GM23248 (cell line): ENCODE measurements at regions not wholly inside any gene's neighbourhood (a gene's known extent, or its start where the extent isn't known, plus 50 kb on each side); places are given as distances from the start of the nearest gene placed in this dataset.

Experiments
- DNase-seq: peaks from one replicate; pipeline ENCODE4 v3.0.0-alpha.2; 2015
- H2AFZ ChIP-seq: fragments of 200-600 bp; sonication (generic); 2 replicates; pipeline ENCODE4 v1.6.1; 2016; ENCODE audit warnings: antibody characterized with exemption
- H3F3A ChIP-seq: fragments of 200-600 bp; sonication (generic); 2 replicates; pipeline ENCODE4 v1.6.1; 2016; ENCODE audit warnings: mild to moderate bottlenecking, antibody characterized with exemption, mixed run types; ENCODE audit not compliant: insufficient read depth
- H3K27ac ChIP-seq: fragments of 200-600 bp; sonication (generic); 2 replicates; pipeline ENCODE4 v1.5.1; 2016; ENCODE audit warnings: mild to moderate bottlenecking
- H3K27me3 ChIP-seq: fragments of 200-600 bp; sonication (generic); replicated peaks from 2 replicates; pipeline ENCODE4 v1.6.1; 2016; ENCODE audit warnings: mild to moderate bottlenecking; ENCODE audit not compliant: insufficient read depth
- H3K36me3 ChIP-seq: fragments of 200-600 bp; sonication (generic); 2 replicates; pipeline ENCODE4 v1.6.1; 2016; ENCODE audit warnings: low read depth, mild to moderate bottlenecking
- H3K4me1 ChIP-seq: fragments of 200-600 bp; sonication (generic); 2 replicates; pipeline ENCODE4 v1.6.1; 2016; ENCODE audit warnings: mild to moderate bottlenecking; ENCODE audit not compliant: insufficient read depth
- H3K4me2 ChIP-seq: fragments of 200-600 bp; sonication (generic); one replicate; pipeline ENCODE4 v1.6.1; 2016; ENCODE audit warnings: mild to moderate bottlenecking; ENCODE audit not compliant: unreplicated experiment
- H3K4me3 ChIP-seq: fragments of 200-600 bp; sonication (generic); 2 replicates; pipeline ENCODE4 v1.5.1; 2016; ENCODE audit warnings: mild to moderate bottlenecking
- H3K79me2 ChIP-seq: fragments of 200-600 bp; sonication (generic); 2 replicates; pipeline ENCODE4 v1.6.1; 2016; ENCODE audit warnings: mild to moderate bottlenecking; ENCODE audit not compliant: insufficient read depth
- H3K9ac ChIP-seq: fragments of 200-600 bp; sonication (generic); 2 replicates; pipeline ENCODE4 v1.6.1; 2016; ENCODE audit warnings: mild to moderate bottlenecking
- H3K9me2 ChIP-seq: fragments of 200-600 bp; sonication (generic); 2 replicates; pipeline ENCODE4 v1.6.1; 2016; ENCODE audit warnings: mixed run types, mild to moderate bottlenecking, moderate library complexity; ENCODE audit not compliant: insufficient read depth
- H3K9me3 ChIP-seq: fragments of 200-600 bp; sonication (generic); one replicate; pipeline ENCODE4 v1.6.1; 2017; ENCODE audit warnings: low read depth
- H4K20me1 ChIP-seq: fragments of 200-600 bp; sonication (generic); 2 replicates; pipeline ENCODE4 v1.6.0; 2016; ENCODE audit not compliant: insufficient read depth
- EZH2 ChIP-seq: fragments of 200-600 bp; sonication (generic); IDR thresholded peaks from 2 replicates; pipeline ENCODE4 v1.6.1; 2018; ENCODE audit warnings: antibody characterized with exemption, mild to moderate bottlenecking; ENCODE audit not compliant: insufficient read depth, poor library complexity, severe bottlenecking
- EZH2phosphoT487 ChIP-seq: fragments of 200-600 bp; sonication (generic); IDR thresholded peaks from 2 replicates; pipeline ENCODE4 v1.6.1; 2018; ENCODE audit warnings: antibody characterized with exemption, moderate library complexity, mild to moderate bottlenecking, low read depth; ENCODE audit not compliant: insufficient read depth
- whole genome bisulfite sequencing, 2 experiments: methylation state at CpG; one replicate each; pipeline ENCODE4 v1.1.6; 2015 to 2017; ENCODE audit warnings: low lambda C conversion rate in 2 of 2, low coverage in 1 of 2; ENCODE audit errors: missing lambda C conversion rate in 2 of 2; 5-methylcytosine and 5-hydroxymethylcytosine counted together
- in situ Hi-C: fragments of 300-500 bp; cut with MboI; formaldehyde crosslinking; loops from 2 replicates; pipeline ENCODE4 v1.15.0; 2020

DNA sequence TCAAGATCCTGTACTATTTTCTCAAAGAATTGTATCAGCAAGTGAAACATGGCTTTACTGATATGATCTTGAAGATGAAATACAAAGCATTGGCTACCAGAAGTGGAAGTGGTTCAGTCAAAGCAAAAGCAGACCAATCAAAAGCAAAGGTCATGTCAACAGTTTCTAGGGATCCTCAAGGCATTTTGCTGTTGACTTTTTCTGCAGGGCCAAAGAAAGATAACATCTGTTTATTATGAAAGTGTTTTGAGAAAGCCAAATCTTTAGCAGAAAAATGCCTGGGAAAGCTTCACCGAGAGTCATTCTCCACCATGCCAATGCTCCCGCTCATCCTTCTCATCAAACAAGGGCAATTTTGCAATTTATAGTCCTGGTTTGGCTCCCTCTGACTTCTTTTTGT, 90.3 kb upstream of the ACO1 start:
- no peak for TF ChIP-seq EZH2phosphoT487
- no peak for TF ChIP-seq EZH2
- no peaks in the 10 kb centered on the region for H3K27me3 ChIP-seq
- no peaks in the 10 kb centered on the region for H4K20me1 ChIP-seq
- no peaks in the 10 kb centered on the region for H3K36me3 ChIP-seq
- H3K9ac ChIP-seq: no peak overlapping the region
- no peak overlapping the region for H3K4me3 ChIP-seq
- no peaks in the 10 kb centered on the region for H3F3A ChIP-seq
- H3K27ac ChIP-seq: no peak overlapping the region
- in situ Hi-C loops: no loop called here
- no peak overlapping the region for H2AFZ ChIP-seq
- no peaks in the 10 kb centered on the region for H3K9me3 ChIP-seq
- peak; percentile 9 for DNase-seq
- H3K79me2 ChIP-seq: no peaks in the 10 kb centered on the region
- WGBS, 2 experiments: 0 to 2% methylated on average over 2 of the region's 2 CpGs
- no peaks in the 10 kb centered on the region for H3K4me1 ChIP-seq
- H3K4me2 ChIP-seq: no peak overlapping the region
- no peaks in the 10 kb centered on the region for H3K9me2 ChIP-seq

DNA sequence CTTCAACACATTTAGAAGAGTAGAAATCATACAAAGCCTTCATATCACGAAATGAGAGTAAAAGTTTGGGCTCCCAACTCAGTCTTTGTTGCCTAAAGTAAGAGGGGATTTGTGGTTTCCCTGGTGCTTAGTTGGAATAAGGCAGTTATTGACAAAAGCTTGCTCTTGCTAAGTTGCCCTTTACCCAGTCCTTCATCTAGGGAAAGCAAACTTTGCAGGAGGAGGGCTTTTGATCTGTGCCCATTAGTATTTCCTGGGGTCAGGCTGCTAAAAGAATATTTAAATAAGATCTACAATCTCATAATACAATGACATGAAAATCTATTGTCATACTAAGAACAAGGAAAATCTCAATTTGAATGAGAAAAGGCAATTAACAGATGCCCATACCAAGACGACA, 84.1 kb upstream of the ACO1 start:
- Histone ChIP-seq H3K4me2 (no peak overlapping the region), H3K9me2 (no peaks in the 10 kb centered on the region), H4K20me1 (no peaks in the 10 kb centered on the region), H3K27me3 (no peaks in the 10 kb centered on the region), H3K4me3 (no peak overlapping the region), H3K79me2 (no peaks in the 10 kb centered on the region), H3K27ac (no peak overlapping the region), H3K9me3 (no peaks in the 10 kb centered on the region), H2AFZ (no peak overlapping the region), H3K9ac (no peak overlapping the region), H3K36me3 (no peaks in the 10 kb centered on the region), H3F3A (no peaks in the 10 kb centered on the region), H3K4me1 (no peaks in the 10 kb centered on the region)
- 25 to 38% methylated on average over 2 of the region's 2 CpGs for WGBS, 2 experiments
- DNase-seq: no peak
- TF ChIP-seq EZH2phosphoT487 (no peak), EZH2 (no peak)
- in situ Hi-C loops: no loop called here

DNA sequence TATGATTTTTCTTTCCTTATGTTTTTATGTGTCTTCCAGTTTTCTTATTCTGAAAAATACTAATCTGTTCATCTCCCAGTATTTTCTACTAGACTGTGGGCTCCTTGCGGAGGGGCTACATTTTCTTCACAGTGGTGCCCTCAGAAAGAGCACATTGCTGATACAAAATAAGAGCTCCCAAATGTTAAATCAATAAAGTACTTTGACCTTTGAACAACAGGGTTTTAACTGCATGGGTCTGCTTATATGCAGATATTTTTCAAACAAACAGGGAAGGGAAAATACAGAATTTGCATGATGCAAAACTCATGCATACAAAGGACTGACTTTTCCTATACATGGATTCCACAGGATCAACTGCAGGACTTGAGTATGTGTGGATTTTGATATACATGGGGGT, 79.9 kb upstream of the ACO1 start:
- Histone ChIP-seq H3K4me1 (no peaks in the 10 kb centered on the region), H4K20me1 (no peaks in the 10 kb centered on the region), H3K9me2 (no peaks in the 10 kb centered on the region), H3K79me2 (no peaks in the 10 kb centered on the region), H3F3A (no peaks in the 10 kb centered on the region), H3K4me3 (no peak overlapping the region), H3K9me3 (no peaks in the 10 kb centered on the region), H2AFZ (no peak overlapping the region), H3K27me3 (no peaks in the 10 kb centered on the region), H3K4me2 (no peak overlapping the region), H3K36me3 (no peaks in the 10 kb centered on the region), H3K9ac (no peak overlapping the region), H3K27ac (no peak overlapping the region)
- 0% methylated on average over 1 of the region's 1 CpG for WGBS, 2 experiments
- TF ChIP-seq EZH2phosphoT487: no peak
- no peak for TF ChIP-seq EZH2
- no peak for DNase-seq
- in situ Hi-C loops: no loop called here

DNA sequence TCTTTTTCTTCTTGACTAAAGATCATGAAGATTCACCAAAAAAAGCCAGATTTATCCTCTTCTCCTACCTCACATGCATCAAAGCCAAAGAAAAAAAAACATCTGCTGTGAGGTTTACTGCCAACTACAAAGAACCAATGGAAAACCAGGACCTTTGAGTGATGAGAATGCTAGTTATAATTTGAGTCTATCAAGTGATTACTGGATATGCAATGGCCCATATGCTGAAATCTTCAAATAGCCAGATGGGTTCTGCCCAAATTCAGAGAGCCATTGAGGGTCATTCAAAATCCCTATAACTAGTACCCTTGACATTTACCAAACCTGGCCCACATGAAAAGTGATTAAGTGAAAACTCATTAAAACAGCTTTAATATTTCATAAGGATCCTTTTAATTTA, 78.4 kb upstream of the ACO1 start:
- H4K20me1 ChIP-seq: no peaks in the 10 kb centered on the region
- no peaks in the 10 kb centered on the region for H3K9me3 ChIP-seq
- in situ Hi-C loops: no loop called here
- no peaks in the 10 kb centered on the region for H3K9me2 ChIP-seq
- H3K27ac ChIP-seq: no peak overlapping the region
- H3K4me1 ChIP-seq: no peaks in the 10 kb centered on the region
- H3F3A ChIP-seq: no peaks in the 10 kb centered on the region
- no peak overlapping the region for H3K4me3 ChIP-seq
- no peak overlapping the region for H3K9ac ChIP-seq
- no peak overlapping the region for H3K4me2 ChIP-seq
- TF ChIP-seq EZH2 (no peak), EZH2phosphoT487 (no peak)
- H2AFZ ChIP-seq: no peak overlapping the region
- no peaks in the 10 kb centered on the region for H3K79me2 ChIP-seq
- no peaks in the 10 kb centered on the region for H3K27me3 ChIP-seq
- no peak for DNase-seq
- H3K36me3 ChIP-seq: no peaks in the 10 kb centered on the region

DNA sequence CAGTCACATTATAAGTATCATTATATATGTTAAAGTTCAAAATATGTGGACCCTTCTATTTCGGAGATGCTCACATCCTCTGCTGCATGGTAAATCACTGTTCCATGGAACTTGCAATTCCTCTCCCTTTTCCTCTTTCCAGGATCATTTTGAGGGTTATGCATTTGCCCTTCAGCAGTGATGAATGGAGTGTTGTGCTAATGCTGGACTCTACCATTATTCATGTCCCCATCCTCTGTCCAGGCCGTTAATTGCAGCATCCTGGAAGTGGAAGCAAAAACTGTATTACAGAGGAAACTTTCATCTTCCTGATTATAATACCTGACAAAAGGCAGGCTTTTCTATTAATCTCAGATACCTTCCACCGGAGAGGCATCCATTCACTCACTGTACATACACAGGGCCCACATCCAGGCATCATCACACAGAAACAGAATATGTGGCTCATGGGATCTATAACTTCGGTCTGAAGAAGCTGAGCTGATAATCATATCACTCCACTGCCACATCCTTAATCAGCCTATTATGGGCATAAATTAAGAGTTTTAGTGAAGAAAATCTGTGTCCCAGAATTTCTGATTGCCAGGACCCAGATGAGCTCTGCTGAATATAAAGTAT, 65.0 kb upstream of the ACO1 start:
- DNase-seq: no peak
- H3K79me2 ChIP-seq: no peaks in the 10 kb centered on the region
- H3K36me3 ChIP-seq: no peaks in the 10 kb centered on the region
- no peak overlapping the region for H2AFZ ChIP-seq
- no peaks in the 10 kb centered on the region for H3K4me1 ChIP-seq
- in situ Hi-C loops: no loop called here
- no peak overlapping the region for H3K9ac ChIP-seq
- no peaks in the 10 kb centered on the region for H3K9me3 ChIP-seq
- no peaks in the 10 kb centered on the region for H3F3A ChIP-seq
- no peak overlapping the region for H3K4me3 ChIP-seq
- H3K4me2 ChIP-seq: no peak overlapping the region
- TF ChIP-seq EZH2phosphoT487 (no peak), EZH2 (no peak)
- no peak overlapping the region for H3K27ac ChIP-seq
- H4K20me1 ChIP-seq: no peaks in the 10 kb centered on the region
- H3K9me2 ChIP-seq: no peaks in the 10 kb centered on the region
- WGBS, 2 experiments: 26 to 32% methylated on average over 4 of the region's 4 CpGs
- no peaks in the 10 kb centered on the region for H3K27me3 ChIP-seq
